GM21737 (cell line): ENCODE measurements at regions not wholly inside any gene's neighbourhood (a gene's known extent, or its start where the extent isn't known, plus 50 kb on each side); places are given as distances from the start of the nearest gene placed in this dataset.

Source experiments
- ATAC-seq: cut with Tn5 transposase; IDR thresholded peaks from one replicate; pipeline ENCODE4 v1.9.1; 2021; ENCODE audit warnings: mild to moderate bottlenecking, moderate library complexity; ENCODE audit not compliant: unreplicated experiment

GRCh38 chr9:108213511-108213910 is 642.3 kb downstream of the ACTL7B start:
- no peak for ATAC-seq

- no peak for ATAC-seq
Measured at GRCh38 chr9:108212184-108212583, 643.6 kb downstream of the ACTL7B start.

- no peak for ATAC-seq
Measured at GRCh38 chr9:108211411-108211955, 644.3 kb downstream of the ACTL7B start.

- ATAC-seq: no peak
Measured at GRCh38 chr9:108209132-108209685, 646.6 kb downstream of the ACTL7B start.

GRCh38 chr9:108207561-108208165 is 648.1 kb downstream of the ACTL7B start:
- no peak for ATAC-seq

- no peak for ATAC-seq
Measured at GRCh38 chr9:108205276-108205675, 650.5 kb downstream of the ACTL7B start.

- no peak for ATAC-seq
Measured at GRCh38 chr9:108197899-108198298, 657.9 kb downstream of the ACTL7B start.

GRCh38 chr9:108197008-108197365 is 658.8 kb downstream of the ACTL7B start:
- no peak for ATAC-seq

- ATAC-seq: no peak
Measured at GRCh38 chr9:108196332-108197007, 659.3 kb downstream of the ACTL7B start.

- no peak for ATAC-seq
Measured at GRCh38 chr9:108194154-108194553, 661.6 kb downstream of the ACTL7B start.

GRCh38 chr9:108193026-108193710 is 662.6 kb downstream of the ACTL7B start:
- ATAC-seq: no peak

- ATAC-seq: no peak
Measured at GRCh38 chr9:108191065-108191464, 664.7 kb downstream of the ACTL7B start.

GRCh38 chr9:108188976-108189375 is 666.8 kb downstream of the ACTL7B start:
- no peak for ATAC-seq

GRCh38 chr9:108188482-108188881 is 667.3 kb downstream of the ACTL7B start:
- ATAC-seq: no peak

- ATAC-seq: no peak
Measured at GRCh38 chr9:108186642-108187395, 669.0 kb downstream of the ACTL7B start.

- ATAC-seq: no peak
Measured at GRCh38 chr9:108185613-108186012, 670.2 kb downstream of the ACTL7B start.

- ATAC-seq: no peak
Measured at GRCh38 chr9:108184941-108185340, 670.8 kb downstream of the ACTL7B start.

GRCh38 chr9:108184009-108184408 is 671.8 kb downstream of the ACTL7B start:
- no peak for ATAC-seq

GRCh38 chr9:108182950-108183381 is 672.8 kb downstream of the ACTL7B start:
- ATAC-seq: peak; percentile 72

- no peak for ATAC-seq
Measured at GRCh38 chr9:108182270-108182669, 673.5 kb downstream of the ACTL7B start.

GRCh38 chr9:108181441-108181840 is 674.3 kb downstream of the ACTL7B start:
- no peak for ATAC-seq
